CMK (cell line): ENCODE measurements at regions not wholly inside any gene's neighbourhood (a gene's known extent, or its start where the extent isn't known, plus 50 kb on each side); places are given as distances from the start of the nearest gene placed in this dataset.

ENCODE experiments used
- DNase-seq: peaks from one replicate; pipeline ENCODE4 v3.0.0-alpha.2; 2010; ENCODE audit warnings: low read depth

DNA sequence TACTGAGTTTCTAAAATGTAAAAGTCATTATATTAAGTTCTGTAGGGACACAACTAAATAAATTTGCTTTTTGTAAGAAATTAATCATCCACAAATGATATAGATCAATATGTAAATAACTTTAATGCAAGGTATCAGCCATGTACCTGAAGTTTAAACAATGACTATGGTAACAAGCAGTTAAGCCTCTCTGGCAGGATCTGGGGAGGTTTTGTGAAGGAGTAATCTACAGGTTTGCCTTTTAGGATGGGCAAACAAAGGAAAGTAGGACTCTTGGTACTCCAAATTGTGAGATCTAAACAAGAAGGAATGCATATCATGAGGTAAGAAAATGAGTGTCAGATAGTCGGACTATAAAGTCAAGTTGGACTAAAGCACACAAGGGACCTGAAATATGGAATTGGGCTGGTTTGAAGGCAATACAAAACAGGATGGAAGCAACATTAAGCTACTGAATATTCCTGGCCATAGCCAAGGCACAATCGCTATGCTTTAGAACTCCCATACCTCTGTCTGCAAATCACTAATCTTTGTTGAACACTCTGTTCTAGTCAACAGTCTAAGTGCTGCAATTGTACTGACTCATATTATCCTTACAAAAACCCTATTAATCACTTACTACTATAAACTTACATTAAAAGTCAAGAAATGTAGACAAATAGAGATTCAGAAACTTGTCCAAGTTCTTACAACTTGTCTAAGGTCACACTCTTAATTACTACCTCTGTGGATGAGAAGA lies 412.8 kb downstream of the DIPK2A start:
- DNase-seq = no peak

DNA sequence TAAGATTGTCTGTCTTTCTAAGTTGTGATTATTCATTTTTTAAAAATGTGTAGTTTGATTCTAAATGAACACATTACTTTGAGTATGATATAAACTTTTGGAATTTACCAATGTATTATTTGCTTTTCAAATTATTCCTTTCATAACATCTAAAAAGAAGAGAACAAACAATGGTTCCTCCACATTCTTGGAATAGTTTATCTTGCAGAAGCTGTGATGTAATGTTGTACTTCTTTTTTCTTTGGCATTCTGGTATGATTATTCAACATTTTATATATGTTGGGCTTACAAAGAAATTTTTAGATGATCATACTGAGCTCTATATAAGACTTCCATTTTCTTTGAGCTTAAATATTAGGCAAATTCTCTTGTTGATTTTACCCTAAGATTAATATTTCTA lies 419.2 kb downstream of the DIPK2A start:
- no peak for DNase-seq

DNA sequence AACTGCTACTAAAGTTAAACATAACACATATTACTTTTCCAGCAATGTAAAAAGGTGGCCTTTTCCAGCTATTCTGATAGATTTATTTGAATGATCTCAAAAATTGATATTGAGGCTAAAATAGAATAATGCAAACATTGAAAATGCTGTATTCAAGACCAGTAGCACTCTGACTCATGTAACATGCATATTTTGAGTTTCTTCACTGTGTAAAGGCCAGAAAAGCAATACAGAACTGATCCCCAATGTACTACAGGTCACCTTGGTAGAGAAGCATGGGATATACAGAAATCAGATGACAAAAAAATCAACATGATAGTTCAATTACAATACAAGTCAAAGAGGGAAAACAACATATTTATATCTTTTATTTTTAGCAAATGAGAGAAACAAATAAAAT lies 419.6 kb downstream of the DIPK2A start:
- DNase-seq = no peak

DNA sequence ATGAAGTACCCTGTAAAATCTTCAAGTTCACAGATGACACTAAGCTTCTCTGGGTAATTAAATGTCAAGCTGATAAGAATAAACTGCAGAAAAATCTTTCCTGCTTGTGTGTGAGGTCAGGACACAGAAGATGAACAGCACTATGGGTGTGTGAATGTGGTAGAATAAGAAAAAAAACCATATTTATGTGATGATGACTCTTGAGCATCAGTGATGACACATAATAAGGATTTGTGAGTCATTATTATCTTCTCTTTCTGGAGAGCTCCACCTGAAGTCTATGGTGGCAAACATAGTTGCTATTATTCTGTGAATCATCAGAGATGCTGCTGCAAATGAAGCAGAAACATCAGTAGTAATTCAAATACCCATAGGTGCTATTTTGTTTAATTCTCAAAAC lies 422.4 kb downstream of the DIPK2A start:
- DNase-seq = no peak

DNA sequence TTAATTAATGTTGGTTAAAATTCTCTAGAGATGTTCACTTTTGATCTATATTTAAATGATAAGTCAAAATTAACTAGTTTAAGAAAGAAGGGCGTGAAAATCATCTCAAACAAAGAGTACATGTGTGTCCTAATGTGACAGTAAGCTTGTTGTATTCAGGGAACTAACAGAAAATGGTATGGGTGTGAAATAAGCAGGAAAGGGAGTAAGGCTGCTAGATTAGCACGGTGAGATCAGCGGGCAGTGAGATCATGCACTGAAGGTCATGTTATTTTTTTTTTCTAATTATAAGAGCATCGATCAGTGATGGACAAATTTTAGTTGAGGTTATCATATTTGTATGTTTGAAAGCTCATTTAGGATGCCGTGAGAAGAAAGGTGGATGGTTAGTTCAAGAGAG lies 430.8 kb downstream of the DIPK2A start:
- no peak for DNase-seq

DNA sequence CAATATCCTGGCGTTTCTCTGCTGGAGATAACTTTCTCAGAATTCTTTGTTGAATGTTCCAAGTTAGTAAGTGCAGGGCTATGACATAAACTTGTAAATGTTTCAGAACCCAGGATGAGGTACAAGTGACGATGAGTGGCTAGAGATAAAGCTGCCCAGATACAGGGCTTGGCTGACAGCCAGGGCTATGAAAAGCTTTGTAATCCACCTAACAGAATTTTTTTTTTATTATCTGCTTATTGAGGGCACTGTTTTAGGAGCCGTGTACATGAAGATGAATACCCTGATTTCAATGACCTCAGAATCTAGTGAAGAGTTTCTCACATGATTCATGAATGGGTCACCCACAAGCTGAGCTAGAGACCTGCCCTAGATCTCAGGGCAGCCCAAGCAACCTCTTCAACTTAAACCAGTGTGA lies 431.4 kb downstream of the DIPK2A start:
- DNase-seq = no peak

DNA sequence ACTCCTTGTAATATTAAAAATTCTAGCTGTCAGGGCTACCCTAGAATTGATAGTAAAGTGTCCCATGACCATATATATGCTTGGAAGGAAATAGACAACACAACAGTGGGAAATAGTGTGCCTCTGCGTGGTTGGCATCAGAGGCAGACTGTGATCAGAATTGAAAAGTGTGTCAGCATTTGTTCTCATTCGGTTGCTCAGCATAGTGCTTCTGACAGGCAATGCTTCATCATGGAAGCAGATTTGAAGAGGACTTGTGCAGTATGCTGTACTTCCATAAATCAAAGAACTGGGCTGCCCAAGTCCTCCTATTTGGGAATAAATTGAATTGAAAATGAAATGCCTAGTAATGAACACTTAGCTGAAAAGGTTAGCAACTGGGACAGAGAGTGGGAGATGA lies 435.7 kb downstream of the DIPK2A start:
- DNase-seq = no peak

DNA sequence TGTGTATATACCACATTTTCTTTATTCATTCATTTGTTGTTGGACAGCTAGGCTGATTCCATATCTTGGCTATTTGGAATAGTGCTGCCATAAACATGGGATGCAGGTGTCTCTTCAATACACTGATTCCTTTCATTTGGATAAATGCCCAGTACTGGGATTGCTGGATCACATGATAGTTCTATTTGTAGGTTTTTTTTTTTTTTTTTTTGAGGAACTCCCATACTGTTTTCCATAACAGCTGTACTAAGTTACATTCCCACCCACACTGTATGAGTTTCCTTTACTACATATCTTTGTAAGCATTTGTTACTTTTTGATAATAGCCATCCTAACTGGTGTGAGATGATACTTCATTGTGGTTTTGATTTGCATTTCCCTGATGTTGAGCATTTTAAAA lies 437.7 kb downstream of the DIPK2A start:
- DNase-seq = no peak

DNA sequence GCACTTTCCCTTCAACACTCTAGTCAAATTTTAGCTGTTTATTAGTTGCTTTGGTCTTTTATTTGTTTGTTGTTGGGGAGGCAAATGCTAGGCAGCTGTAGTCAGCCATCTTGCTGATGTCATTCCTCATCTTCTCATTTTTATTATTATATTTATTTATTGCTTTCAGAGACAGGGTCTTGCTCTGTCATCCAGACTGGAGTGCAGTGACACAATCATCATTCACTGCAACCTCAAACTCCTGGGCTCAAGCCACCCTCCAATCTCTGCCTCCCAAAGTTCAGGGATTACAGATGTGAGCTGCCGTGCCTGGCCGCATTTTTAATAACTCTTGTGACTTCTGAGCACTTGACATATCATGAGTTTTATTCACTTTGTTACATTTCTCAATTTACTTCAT lies 441.4 kb downstream of the DIPK2A start:
- DNase-seq = no peak

DNA sequence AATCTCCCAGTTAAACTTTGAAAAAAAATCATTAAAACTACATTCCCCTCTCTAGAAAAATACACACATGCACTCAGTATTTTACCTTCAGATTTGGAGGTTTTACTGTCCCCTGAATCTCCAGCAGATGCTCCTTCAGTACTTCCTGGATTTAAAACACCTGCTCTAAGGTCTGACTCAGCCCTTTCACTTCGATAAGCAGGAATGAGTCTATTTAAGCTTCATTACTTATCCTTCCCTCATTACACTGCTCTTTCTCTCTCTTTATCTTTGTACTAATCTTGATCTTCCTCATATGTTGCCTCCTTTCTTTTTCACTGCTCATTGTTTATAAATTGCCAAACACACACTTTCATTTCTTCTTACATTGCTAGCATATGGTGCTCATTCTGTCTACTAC lies 443.9 kb downstream of the DIPK2A start:
- no peak for DNase-seq

DNA sequence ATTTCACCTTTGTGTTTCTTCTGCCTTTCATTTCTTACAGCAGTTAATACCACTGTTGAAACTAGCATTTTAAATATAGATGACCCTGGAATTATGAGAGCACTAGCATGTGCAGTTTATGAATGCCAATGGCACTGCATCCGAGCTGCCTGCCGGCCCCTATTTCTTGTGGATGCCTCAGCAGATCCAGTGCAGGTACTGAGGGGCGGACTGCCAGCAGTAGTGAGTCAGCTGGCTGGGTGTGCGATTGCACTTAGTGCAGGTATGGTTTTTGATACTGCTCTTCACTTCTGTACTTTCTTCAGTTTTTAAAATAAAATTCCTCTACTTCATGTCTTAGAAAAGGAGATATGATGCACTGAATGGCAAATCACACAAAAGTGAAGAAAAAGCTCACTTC lies 453.0 kb downstream of the DIPK2A start:
- no peak for DNase-seq

DNA sequence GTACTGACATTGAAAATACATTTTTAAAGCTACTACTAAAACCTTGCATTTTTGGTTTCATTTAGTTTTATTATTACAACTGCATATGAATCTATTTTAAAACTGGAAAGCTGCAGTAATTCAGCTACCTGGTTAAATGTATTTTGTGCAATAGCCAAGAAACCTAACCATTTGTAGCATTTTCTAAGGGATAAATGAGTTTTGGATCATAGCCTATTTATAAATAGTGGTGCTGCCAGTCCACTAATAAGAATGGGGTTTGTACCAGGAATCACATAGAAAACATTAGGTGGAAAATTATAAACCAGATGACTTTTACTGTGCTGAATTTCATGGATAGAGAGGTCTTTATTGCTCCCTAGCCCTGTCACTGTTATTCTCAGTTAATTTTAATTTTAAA lies 454.7 kb downstream of the DIPK2A start:
- DNase-seq = no peak

DNA sequence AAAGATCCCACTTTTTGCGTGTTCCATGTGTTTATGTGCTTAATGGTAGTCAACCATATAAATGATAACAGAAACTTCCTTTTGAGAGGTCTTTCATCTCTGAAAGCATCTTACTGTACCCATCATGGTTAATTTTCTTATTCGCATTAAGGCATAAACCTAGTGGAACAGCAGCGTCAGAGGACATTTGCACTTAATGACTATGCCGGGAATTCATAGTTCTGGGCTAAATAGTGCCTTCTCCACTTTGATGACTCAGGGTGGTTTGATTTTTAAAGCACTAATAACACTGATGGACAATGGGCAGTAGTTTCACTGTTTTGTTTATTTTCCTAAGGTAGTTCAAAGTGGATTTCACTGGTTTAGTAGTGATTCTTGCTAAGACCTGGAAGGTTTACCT lies 455.3 kb downstream of the DIPK2A start:
- no peak for DNase-seq

DNA sequence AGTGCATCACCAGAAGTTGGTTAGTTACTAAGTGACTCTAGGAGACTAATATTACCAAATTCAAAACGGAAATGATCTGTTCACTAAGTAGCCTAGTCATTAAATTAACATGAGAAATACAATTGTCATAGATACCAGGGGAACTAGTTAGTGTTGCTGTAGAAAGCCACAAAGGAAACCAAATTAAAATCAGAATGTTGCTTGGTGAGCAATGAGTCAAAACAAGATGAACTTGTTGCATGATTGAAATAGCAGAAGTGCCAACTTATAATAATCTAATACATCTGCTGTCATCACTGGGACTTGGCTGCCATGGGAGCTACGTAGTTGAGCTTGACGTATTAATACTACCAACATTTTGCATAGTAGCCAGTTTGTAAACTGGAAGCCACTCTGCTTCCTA lies 458.1 kb downstream of the DIPK2A start:
- no peak for DNase-seq

DNA sequence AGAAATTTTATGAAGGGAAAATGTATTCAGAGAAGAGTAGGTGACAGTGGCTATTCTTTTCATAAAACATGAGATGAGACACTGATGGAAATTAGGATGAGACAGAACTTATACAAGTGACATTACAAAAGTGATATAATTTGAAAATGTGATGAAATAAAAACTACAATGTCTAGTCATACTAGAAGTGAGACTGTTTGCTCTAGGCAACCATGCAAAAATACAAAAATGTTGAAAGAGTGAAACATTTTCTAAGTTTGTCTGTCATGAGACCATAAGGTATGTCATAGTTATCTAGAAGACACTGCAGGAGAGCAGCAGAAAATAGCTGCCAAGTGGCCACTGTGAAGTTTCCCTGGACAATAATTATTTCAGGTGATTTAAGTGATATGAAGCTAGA lies 459.5 kb downstream of the DIPK2A start:
- DNase-seq = no peak

DNA sequence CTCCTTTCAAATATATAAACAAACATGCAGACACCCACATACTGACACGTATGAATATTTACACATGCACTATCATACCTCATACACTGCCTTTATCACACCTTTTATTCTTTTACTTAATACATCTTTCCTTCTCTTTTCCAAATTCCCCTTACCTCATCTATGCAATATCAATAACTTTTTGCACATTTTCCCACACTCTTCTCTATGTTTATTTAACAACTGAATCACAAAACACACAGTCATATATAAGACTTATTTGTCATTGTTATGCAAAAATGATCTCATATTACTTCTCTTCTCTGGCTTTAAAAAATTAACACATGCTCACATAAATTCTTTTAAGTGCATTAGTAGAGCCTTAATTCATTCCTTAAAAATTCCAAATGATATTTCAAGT lies 461.4 kb downstream of the DIPK2A start:
- DNase-seq = no peak

DNA sequence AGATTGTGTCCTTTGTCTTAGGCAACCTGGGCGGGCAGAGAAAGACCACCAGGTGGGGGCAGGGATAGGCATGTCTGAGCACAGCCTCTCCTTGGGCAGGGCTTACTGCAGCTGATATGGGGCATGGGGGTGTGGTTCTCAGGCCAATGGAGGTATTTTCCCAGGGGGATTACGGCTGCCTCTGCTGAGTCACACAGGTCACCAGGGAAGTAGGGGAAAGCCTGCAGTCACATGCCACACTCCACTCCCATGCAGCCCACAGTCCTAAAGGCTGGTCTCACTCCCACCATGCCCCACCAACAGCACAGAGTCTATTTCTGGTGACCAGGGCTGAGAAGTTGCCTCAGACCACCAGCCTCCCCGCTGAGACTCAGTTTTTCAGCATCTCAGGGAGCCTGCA lies 466.4 kb downstream of the DIPK2A start:
- no peak for DNase-seq

DNA sequence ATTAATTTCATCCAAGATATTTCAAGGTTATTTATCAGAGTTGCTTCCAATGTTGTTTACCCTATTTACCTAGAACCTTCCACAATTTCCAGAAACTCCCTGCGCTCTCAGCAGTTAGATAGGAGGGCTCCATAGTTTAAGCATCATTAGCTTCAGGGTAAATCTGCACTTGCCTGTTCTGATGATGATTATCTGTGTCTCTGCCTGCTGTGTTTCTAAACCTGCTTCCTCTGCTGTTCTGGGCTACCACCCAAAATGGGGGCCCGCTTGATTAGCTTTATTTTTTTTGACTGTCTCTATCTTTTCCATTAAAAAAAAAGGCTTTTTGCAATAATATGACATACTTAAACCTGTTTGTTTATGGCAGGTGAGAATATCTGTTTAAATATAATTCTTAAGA lies 472.4 kb downstream of the DIPK2A start:
- DNase-seq = no peak

DNA sequence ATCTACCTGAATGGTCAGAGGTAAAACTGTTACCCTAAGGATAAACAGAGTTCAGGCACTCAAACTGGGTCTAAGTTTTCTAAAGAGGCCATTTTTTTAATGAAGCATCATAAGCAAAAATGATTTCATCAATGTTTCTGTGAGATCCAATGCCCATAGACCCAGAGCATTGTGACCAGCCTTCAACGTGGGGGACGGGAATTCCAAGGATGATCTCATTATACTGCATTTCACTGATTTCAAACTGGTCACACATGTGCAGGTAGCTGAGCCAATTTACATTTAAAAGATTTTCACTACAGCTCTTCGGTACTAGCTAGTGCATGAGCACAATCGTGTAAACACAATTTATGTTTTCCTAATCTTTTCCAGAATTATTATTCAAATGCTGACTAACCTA lies 472.9 kb downstream of the DIPK2A start:
- DNase-seq = no peak

DNA sequence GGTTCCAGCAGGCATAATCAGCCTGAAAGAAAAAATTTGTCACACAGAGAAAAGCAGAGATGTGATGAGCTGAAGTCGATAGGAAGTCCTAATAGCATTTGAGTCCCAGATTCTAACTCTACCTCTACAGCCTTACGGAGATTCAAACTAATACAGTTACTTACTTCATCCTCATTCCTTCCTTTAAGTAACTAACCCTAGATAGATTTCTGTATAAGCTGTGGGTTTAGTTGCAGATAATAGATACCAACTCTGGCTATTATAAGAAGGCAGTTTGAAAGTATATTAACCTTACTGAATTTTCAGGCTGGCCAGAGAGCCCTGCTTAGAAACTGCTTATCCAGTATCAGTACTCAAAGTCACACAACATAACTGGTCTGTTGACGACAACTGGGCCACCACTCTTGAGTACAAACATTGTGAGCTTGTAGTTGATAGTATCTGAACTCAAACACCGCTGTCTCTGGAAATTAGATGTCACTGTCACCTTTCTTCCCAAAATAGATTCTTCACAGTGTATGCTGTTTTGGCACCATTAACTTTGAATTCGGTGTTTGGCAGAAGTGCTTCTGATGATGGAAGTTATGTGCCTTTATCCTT lies 484.3 kb downstream of the DIPK2A start:
- no peak for DNase-seq

DNA sequence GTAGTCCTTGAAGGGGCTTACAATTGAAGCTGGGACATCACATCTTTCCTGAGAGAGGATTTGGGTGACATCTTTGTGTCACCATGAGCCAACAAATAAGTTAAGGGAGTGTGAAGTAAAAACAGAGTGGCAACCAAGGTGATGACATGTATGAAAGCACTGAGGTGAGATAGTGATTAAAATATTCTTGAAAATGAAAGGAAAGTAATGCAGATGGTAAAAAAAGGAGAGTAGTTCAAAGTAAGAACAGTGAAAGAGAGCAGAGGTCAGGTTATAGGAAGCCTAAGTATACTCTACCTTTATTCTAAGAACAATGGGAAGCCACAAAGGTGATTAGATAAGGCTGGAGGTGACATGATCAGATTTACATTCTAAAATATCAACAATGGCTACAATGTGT lies 486.1 kb downstream of the DIPK2A start:
- no peak for DNase-seq

DNA sequence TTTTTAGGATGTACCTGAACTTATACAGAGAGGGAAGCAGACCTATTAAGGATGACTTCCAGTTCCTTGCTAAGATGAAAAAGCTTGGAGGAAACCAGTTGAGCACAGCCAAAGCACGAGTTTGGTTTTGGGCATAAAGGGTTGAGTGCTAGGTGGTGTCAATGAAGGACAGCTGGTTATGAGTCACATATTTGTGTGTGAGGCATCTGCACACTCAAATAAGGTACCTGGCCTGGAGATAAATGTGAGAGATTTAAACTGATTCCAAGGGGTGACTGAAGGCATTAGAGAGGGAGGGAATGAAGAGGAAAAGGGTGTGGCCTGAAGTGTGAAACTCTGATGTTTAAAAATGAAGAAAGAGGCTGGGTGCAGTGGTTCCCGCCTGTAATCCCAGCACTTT lies 486.7 kb downstream of the DIPK2A start:
- no peak for DNase-seq

DNA sequence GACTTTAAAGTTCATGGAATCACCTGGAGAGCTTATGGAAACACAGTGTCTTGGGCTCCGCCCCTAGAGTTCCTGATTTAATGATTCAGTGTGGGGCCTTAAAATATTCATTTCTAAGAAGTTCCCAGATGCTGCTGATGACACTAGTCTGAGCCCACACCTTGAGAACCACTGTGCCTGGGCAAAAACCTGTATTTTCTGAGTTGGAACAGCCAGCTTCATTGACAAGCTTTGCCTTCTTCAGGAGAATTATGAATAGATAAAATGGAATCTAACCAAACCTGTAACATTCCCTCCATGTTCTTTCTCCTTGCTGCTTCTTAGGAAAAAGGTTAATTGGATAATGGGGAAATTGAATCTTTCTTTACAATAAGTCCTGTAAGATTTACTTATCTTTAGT lies 490.7 kb downstream of the DIPK2A start:
- DNase-seq = no peak

DNA sequence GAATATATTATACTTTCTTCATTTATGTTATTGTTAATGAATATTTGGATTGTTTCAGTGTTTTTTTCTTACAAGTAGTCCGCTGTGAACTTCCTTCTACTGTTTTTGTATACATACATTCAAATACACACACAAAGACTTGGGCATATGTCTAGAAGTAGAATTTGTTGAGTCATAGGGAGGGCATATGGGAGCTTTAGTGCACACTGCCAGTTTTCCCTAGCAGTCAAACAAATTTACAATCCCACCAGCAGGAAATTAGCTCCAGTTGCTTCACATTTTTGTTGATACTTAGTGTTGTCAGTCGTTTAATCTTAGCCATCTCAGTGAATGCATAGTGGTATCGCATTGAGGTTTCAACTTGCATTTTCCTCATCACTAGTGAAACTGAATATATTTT lies 492.3 kb downstream of the DIPK2A start:
- no peak for DNase-seq
